T1000 (cell line): ENCODE measurements at regions not wholly inside any gene's neighbourhood (a gene's known extent, or its start where the extent isn't known, plus 50 kb on each side); places are given as distances from the start of the nearest gene placed in this dataset.

Experiments
- DNase-seq: peaks from one replicate; lab custom pipeline; 2025; ENCODE audit warnings: mixed read lengths; lab: John Stamatoyannopoulos, UW

GRCh38 chr3:104503022-104503421 is 863.7 kb upstream of the ALCAM start:
- no peak for DNase-seq

GRCh38 chr3:104510131-104510849 is 856.4 kb upstream of the ALCAM start:
- DNase-seq: no peak

- DNase-seq: no peak
Observed at GRCh38 chr3:104514371-104514770, 852.3 kb upstream of the ALCAM start.

GRCh38 chr3:104514776-104515175 is 851.9 kb upstream of the ALCAM start:
- DNase-seq: no peak

- DNase-seq: no peak
Observed at GRCh38 chr3:104519068-104519467, 847.6 kb upstream of the ALCAM start.

GRCh38 chr3:104519468-104520227 is 847.1 kb upstream of the ALCAM start:
- no peak for DNase-seq

GRCh38 chr3:104520228-104520655 is 846.5 kb upstream of the ALCAM start:
- DNase-seq: no peak

GRCh38 chr3:104521606-104522336 is 844.9 kb upstream of the ALCAM start:
- DNase-seq: no peak

GRCh38 chr3:104523136-104523535 is 843.6 kb upstream of the ALCAM start:
- DNase-seq: no peak

GRCh38 chr3:104526901-104527401 is 839.8 kb upstream of the ALCAM start:
- DNase-seq: no peak

GRCh38 chr3:104530934-104531333 is 835.8 kb upstream of the ALCAM start:
- DNase-seq: no peak

GRCh38 chr3:104536715-104537114 is 830.0 kb upstream of the ALCAM start:
- DNase-seq: no peak

GRCh38 chr3:104537323-104537722 is 829.4 kb upstream of the ALCAM start:
- DNase-seq: no peak

GRCh38 chr3:104546301-104546700 is 820.4 kb upstream of the ALCAM start:
- no peak for DNase-seq

- DNase-seq: no peak
Observed at GRCh38 chr3:104547031-104547430, 819.7 kb upstream of the ALCAM start.

- DNase-seq: no peak
Observed at GRCh38 chr3:104548401-104548800, 818.3 kb upstream of the ALCAM start.

- no peak for DNase-seq
Observed at GRCh38 chr3:104549099-104549714, 817.5 kb upstream of the ALCAM start.

- DNase-seq: no peak
Observed at GRCh38 chr3:104553121-104553520, 813.6 kb upstream of the ALCAM start.

- DNase-seq: no peak
Observed at GRCh38 chr3:104554425-104554824, 812.3 kb upstream of the ALCAM start.

GRCh38 chr3:104555728-104556127 is 811.0 kb upstream of the ALCAM start:
- no peak for DNase-seq

- DNase-seq: no peak
Observed at GRCh38 chr3:104556372-104557078, 810.2 kb upstream of the ALCAM start.
